HG03025 (cell line): ENCODE measurements at regions not wholly inside any gene's neighbourhood (a gene's known extent, or its start where the extent isn't known, plus 50 kb on each side); places are given as distances from the start of the nearest gene placed in this dataset.
A peak's percentile ranks its signal among the peaks of the same experiment; 100 is the strongest.
"Not testable (repeated sequence)": the region's sequence is repeated elsewhere in the genome, so short reads cannot be mapped to it uniquely, and the experiment has no call there.

Experiments
- ATAC-seq: cut with Tn5 transposase; IDR thresholded peaks from one replicate; pipeline ENCODE4 v1.9.1; 2021; ENCODE audit warnings: mild to moderate bottlenecking, moderate library complexity; ENCODE audit not compliant: unreplicated experiment, low FRiP score

GRCh38 chr2:220687231-220687843 is 884.8 kb downstream of the EPHA4 start:
- peak; percentile 88 for ATAC-seq

GRCh38 chr2:220695397-220696279 is 876.5 kb downstream of the EPHA4 start:
- no peak for ATAC-seq

GRCh38 chr2:220696280-220696669 is 875.8 kb downstream of the EPHA4 start:
- no peak for ATAC-seq

DNA sequence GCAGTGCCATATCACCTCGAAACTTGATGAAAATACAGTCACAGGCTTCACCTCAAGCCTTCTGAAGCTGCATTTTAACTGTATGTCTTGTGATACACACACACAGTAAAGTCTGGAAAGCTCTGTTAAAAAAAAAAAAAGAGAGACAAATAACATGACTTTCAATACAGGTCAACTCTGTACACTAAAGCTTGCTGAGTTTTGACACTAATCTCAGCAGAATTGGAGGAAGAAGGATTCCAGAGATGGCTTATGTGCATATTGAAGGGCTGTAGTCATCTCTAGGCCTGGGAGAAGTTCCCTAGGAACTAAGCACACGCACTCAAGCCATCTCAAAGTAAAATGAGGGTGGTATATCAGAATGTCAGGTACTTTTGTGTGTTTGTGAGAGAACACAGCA is 875.1 kb downstream of the EPHA4 start:
- ATAC-seq: no peak

DNA sequence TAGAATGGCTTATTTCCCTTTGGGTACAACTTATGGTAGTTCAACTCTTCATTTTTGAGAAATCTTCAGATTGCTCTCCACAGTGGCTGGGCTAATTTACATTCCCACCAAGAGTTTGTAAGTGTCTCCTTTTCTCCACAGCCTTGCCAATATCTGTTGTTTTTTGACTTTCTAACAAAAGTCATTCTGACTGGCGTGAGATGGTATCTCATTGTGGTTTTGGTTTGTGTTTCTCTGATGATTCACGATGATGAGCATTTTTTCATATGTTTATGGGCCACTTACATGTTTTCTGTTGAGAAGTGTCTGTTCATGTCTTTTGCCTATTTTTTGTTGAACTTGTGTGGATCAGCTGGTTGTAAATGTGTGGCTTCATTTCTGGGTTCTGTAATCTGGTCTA is 871.0 kb downstream of the EPHA4 start:
- ATAC-seq: no peak

DNA sequence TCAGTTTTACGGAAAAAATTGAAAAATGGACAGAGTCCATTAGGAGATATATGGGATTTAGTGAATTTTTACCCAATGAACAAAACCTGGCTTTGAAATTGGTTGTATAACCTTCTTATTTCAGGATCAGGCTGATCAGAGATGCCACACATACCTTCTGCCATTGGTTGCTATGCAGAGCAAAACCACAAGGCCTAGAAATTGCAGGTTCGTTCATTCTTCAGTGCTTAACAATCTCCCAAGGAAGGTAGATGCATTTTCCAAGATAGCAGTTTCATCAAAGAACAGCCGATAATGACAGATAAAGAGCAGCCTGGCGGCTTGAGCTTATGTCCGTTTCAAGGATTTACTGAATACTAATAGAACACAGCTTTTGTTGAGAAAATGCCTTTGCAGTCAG is 868.8 kb downstream of the EPHA4 start:
- ATAC-seq: no peak

GRCh38 chr2:220704081-220704480 is 868.0 kb downstream of the EPHA4 start:
- no peak for ATAC-seq

- ATAC-seq: no peak
These were observed 867.3 kb downstream of the EPHA4 start for GRCh38 chr2:220704810-220705209.

GRCh38 chr2:220705678-220706077 is 866.4 kb downstream of the EPHA4 start:
- no peak for ATAC-seq

DNA sequence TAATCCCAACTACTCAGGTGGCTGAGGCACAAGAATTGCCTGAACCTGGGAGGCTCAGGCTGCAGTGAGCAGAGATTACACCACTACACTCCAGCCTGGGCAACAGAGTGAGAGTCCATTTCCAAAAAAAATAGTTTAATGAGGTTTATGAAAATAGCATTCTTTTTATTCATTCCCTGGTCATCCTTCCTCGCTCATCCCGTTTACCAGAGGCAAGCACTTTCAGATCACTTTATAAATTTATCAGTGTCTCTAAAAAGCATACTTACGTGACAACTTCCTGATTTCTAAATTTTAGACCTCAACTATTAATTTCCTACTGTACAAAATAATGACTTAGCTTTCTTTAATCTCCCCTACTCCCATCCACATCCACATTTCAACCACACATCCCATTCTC is 864.8 kb downstream of the EPHA4 start:
- ATAC-seq: no peak

- ATAC-seq: no peak
These were observed 863.7 kb downstream of the EPHA4 start for GRCh38 chr2:220708366-220708765.

- no peak for ATAC-seq
These were observed 854.8 kb downstream of the EPHA4 start for GRCh38 chr2:220717283-220717682.

DNA sequence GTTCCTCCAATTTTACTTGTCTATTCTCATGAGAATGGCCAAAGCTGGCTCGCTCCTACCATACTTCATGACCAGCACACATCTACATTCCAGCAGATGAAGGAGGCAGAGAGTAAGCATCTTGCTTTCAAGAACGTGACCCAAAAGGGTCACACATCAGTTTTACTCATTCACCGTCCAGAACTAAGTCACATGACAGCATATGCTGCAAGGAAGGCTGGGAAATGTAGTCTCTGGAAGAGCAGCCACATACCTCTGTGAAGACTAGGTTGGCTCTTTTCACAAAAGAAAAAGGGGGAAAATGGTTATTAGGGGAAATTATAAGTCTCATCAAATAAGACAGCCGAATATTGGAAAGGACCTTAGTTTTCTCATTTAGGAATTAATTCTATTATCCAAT is 835.3 kb downstream of the EPHA4 start:
- ATAC-seq: no peak

- no peak for ATAC-seq
These were observed 828.9 kb downstream of the EPHA4 start for GRCh38 chr2:220743203-220743602.

- ATAC-seq: no peak
These were observed 827.2 kb downstream of the EPHA4 start for GRCh38 chr2:220744861-220745260.

- ATAC-seq: no peak
These were observed 826.4 kb downstream of the EPHA4 start for GRCh38 chr2:220745682-220746081.

- ATAC-seq: no peak
These were observed 824.4 kb downstream of the EPHA4 start for GRCh38 chr2:220747736-220748135.

DNA sequence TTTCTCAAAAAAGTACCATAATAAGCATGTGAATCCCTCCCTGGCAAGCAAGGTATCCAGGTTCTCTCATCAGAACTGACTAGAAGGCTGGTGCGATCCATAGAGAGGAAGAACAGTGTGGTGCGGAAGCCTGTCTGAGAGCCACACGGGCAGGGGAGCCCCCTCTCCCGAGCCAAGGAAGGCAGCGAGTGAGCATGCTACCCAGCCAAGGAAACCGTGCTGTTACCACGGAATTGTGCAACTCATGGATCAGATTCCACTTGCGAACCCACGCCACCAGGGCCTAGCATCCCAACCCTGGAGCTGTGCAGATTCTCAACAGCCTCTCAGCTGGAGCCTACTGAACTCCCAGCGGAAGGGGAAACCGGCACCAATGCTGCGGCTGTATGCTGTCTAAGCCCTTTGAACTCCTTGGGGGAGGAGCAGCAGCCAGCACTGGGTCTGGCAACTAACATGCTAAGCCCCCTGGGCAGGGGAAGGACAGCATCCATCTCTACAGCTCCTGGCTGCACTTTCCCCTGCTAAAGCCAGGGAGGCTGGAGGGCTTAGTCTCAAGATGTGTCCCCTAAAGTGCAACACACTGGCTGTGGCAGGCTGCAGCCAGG is 823.1 kb downstream of the EPHA4 start:
- no peak for ATAC-seq

DNA sequence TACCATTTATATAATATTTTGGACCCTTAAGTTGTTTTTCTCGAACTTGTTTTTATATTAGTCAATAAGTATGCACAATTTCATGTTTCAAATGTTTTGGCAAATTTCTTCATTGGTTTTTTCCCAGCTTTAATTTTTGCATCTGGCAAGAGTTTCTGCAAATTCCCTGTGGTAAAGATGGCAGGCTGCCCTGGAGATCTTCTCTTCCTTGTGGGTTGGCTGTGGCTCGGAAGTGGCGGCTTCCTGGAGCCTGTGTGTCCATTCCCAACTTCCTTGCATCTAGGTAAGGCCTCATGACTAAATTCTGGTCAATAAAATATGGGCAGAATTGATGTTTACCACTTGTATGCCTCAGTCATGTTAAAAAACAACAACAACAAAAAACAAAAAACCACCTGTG is 818.6 kb downstream of the EPHA4 start:
- ATAC-seq: no peak

DNA sequence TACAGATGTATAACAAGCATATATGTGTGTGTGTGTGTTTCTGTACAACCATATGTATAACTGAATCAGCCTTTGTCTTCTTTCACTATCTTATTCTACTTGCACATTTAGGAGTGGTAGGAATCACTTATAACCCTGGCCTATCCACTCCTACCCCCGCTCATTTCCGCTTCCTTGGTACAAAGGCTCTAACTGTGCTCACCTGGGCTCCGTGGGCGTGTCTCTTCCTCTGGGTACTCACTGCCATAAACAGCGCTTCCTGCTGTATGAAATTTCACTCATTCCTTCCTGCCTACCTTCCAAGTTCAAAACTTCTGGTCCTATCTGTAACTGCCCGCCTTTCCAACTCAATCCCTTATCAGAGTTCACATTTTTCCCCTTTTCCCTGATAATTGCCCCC is 815.5 kb downstream of the EPHA4 start:
- ATAC-seq: no peak

- ATAC-seq: not testable (repeated sequence)
These were observed 813.7 kb downstream of the EPHA4 start for GRCh38 chr2:220758376-220758775.

DNA sequence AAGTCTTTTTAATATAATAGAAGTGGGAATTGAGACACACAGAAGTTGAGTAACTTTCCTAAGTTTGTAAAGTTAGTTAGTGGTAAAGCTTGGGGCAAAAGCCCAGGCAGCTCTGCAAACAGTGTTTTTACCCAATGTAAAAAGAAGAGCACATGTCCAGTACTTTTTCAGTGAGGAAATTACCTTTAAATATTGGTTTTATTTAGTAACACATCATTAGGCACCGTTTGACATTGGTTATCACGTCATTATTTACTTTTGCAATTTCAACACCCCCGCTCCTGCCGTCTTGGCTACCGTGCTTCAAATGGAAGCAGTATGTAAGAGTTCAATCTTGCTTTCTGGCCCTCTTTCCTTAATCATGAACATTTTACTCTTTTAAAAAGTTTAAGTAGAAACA is 807.9 kb downstream of the EPHA4 start:
- no peak for ATAC-seq
